OCI-LY1 (cell line): ENCODE measurements at regions not wholly inside any gene's neighbourhood (a gene's known extent, or its start where the extent isn't known, plus 50 kb on each side); places are given as distances from the start of the nearest gene placed in this dataset.

Experiments
- H2AFZ ChIP-seq: fragments of 200-600 bp; sonication (generic), shearing (Covaris generic); 2 replicates; pipeline ENCODE4 v1.6.0; 2014; ENCODE audit warnings: antibody characterized with exemption, mild to moderate bottlenecking, low read length
- H3F3A ChIP-seq: fragments of 200-600 bp; sonication (generic), shearing (Covaris generic); 2 replicates; pipeline ENCODE4 v1.6.0; 2014; ENCODE audit warnings: mild to moderate bottlenecking, antibody characterized with exemption, low read length, moderate library complexity; ENCODE audit not compliant: insufficient read depth
- H3K27ac ChIP-seq: fragments of 200-600 bp; sonication (generic); 2 replicates; pipeline ENCODE4 v1.5.1; 2014; ENCODE audit warnings: low read length, mixed run types, mild to moderate bottlenecking, low read depth; ENCODE audit not compliant: poor library complexity, severe bottlenecking
- H3K27me3 ChIP-seq: fragments of 200-600 bp; sonication (generic); 2 replicates; pipeline ENCODE4 v1.6.0; 2014; ENCODE audit warnings: antibody characterized with exemption, mild to moderate bottlenecking, low read length, moderate library complexity; ENCODE audit not compliant: insufficient read depth
- H3K36me3 ChIP-seq: fragments of 200-600 bp; sonication (generic); 2 replicates; pipeline ENCODE4 v1.6.1; 2014; ENCODE audit warnings: mild to moderate bottlenecking, antibody characterized with exemption, low read length, moderate library complexity, mixed read lengths; ENCODE audit not compliant: insufficient read depth
- H3K4me1 ChIP-seq: fragments of 200-600 bp; sonication (generic); 2 replicates; pipeline ENCODE4 v1.5.1; 2014; ENCODE audit warnings: mild to moderate bottlenecking, low read length, moderate library complexity; ENCODE audit not compliant: insufficient read depth, severe bottlenecking
- H3K4me2 ChIP-seq: fragments of 200-600 bp; sonication (generic), shearing (Covaris generic); 2 replicates; pipeline ENCODE4 v1.6.1; 2014; ENCODE audit warnings: low read length
- H3K4me3 ChIP-seq: fragments of 200-600 bp; sonication (generic); 2 replicates; pipeline ENCODE4 v1.5.1; 2014; ENCODE audit warnings: low read length, low read depth, mild to moderate bottlenecking, mixed read lengths; ENCODE audit not compliant: poor library complexity, severe bottlenecking
- H3K79me2 ChIP-seq: fragments of 200-600 bp; shearing (Covaris generic); 2 replicates; pipeline ENCODE4 v1.6.1; 2016; ENCODE audit warnings: mixed run types, low read length, mixed read lengths; ENCODE audit not compliant: insufficient read depth
- H3K9ac ChIP-seq: fragments of 200-600 bp; sonication (generic), shearing (Covaris generic); 2 replicates; pipeline ENCODE4 v1.6.1; 2014; ENCODE audit warnings: mild to moderate bottlenecking, low read length, mixed read lengths
- H3K9me2 ChIP-seq: fragments of 200-600 bp; sonication (generic), shearing (Covaris generic); 2 replicates; pipeline ENCODE4 v1.6.1; 2014; ENCODE audit warnings: low read depth, mild to moderate bottlenecking, low read length, mixed read lengths
- H3K9me3 ChIP-seq: fragments of 200-600 bp; shearing (Covaris generic); 2 replicates; pipeline ENCODE4 v1.6.1; 2014; ENCODE audit warnings: low read length, mixed read lengths
- H4K20me1 ChIP-seq: fragments of 200-600 bp; sonication (generic), shearing (Covaris generic); 2 replicates; pipeline ENCODE4 v1.6.0; 2016; ENCODE audit warnings: mild to moderate bottlenecking, low read length; ENCODE audit not compliant: insufficient read depth
- EZH2 ChIP-seq: fragments of 200-600 bp; sonication (generic), shearing (Covaris generic); IDR thresholded peaks from 2 replicates; pipeline ENCODE4 v1.8.0; 2017; ENCODE audit warnings: borderline replicate concordance, mixed run types, mild to moderate bottlenecking, antibody characterized with exemption, low read length, moderate library complexity, mixed read lengths
- TF ChIP-seq, protein P1 (sequence below): fragments of 200-600 bp; sonication (generic), shearing (Covaris generic); IDR thresholded peaks from 2 replicates; pipeline ENCODE4 v1.5.1; 2017; ENCODE audit warnings: mild to moderate bottlenecking, antibody characterized with exemption, low read length, moderate library complexity, mixed read lengths

DNA sequence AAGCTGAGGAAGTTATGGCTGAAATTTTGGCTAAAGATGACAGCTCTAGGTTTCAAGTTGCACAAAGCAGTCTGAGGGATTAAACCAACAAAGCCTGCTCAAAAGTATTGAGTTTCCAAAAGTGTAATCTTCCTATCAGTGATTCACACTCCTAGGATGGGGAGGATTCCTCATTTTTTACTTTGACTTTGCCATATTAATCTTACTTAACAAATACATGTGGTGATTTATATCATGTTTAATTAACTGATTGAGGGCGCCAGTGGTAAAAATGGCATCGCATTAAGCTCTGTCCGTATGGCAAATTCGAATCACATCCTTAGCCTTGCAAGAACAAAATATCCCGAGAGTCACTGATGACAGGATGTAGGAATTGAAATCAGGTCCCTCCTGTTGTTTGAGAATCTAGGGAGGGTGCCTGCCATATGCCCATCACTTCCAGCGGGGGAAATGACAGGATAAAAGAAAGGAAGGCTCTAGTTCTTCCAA, 78.1 kb upstream of the ETAA1 start:
- no peak overlapping the region for H3K4me2 ChIP-seq
- H3K27me3 ChIP-seq = no peaks in the 10 kb centered on the region
- no peaks in the 10 kb centered on the region for H3K9me3 ChIP-seq
- H3K9me2 ChIP-seq = no peaks in the 10 kb centered on the region
- H3K36me3 ChIP-seq = no peaks in the 10 kb centered on the region
- H3K4me3 ChIP-seq = no peak overlapping the region
- H3K4me1 ChIP-seq = no peaks in the 10 kb centered on the region
- no peaks in the 10 kb centered on the region for H3K79me2 ChIP-seq
- no peak overlapping the region for H2AFZ ChIP-seq
- no peaks in the 10 kb centered on the region for H3F3A ChIP-seq
- no peak overlapping the region for H3K9ac ChIP-seq
- no peak overlapping the region for H3K27ac ChIP-seq
- TF ChIP-seq, protein P1, sequence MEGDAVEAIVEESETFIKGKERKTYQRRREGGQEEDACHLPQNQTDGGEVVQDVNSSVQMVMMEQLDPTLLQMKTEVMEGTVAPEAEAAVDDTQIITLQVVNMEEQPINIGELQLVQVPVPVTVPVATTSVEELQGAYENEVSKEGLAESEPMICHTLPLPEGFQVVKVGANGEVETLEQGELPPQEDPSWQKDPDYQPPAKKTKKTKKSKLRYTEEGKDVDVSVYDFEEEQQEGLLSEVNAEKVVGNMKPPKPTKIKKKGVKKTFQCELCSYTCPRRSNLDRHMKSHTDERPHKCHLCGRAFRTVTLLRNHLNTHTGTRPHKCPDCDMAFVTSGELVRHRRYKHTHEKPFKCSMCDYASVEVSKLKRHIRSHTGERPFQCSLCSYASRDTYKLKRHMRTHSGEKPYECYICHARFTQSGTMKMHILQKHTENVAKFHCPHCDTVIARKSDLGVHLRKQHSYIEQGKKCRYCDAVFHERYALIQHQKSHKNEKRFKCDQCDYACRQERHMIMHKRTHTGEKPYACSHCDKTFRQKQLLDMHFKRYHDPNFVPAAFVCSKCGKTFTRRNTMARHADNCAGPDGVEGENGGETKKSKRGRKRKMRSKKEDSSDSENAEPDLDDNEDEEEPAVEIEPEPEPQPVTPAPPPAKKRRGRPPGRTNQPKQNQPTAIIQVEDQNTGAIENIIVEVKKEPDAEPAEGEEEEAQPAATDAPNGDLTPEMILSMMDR = no peak
- no peak for TF ChIP-seq EZH2
- H4K20me1 ChIP-seq = no peaks in the 10 kb centered on the region

DNA sequence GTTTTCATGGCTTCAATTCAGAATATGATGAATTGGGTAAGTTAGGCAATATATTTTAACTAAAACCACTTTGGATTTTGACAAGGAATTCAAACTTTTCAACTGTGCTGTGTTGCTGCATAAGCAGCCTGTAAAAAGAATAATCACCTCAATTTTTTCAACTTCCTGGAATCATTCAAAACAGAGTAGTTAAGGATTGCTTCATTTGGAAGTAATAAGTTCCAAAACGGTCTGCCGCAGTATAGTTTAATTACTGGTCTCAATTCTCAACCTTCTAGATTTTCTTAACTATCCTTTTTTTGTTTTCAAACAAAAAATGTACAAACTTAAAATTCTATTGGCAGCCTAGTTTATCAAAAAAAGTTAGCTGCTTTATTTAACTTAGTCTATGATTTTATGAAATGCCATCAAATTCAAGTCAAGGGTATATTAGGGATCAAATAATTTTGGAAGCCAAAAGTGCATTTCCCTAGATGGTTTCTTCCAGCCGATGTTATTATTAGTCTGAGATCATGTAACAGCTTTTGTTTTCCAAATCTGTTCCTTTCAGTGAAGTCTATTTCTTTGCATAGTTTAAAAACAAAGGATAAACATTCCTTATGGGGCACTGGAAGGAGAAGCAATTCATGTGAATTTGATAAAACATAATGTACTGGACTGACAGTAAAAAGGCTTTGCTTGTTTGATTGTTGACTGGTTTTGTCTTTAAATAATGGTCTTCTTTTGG, 76.1 kb upstream of the ETAA1 start:
- Histone ChIP-seq H3K9me3 (no peaks in the 10 kb centered on the region), H3K9me2 (no peaks in the 10 kb centered on the region), H3K4me3 (no peak overlapping the region), H4K20me1 (no peaks in the 10 kb centered on the region), H3K27ac (no peak overlapping the region), H3K9ac (no peak overlapping the region), H3K27me3 (no peaks in the 10 kb centered on the region), H3K4me2 (no peak overlapping the region), H3K79me2 (no peaks in the 10 kb centered on the region), H3K36me3 (no peaks in the 10 kb centered on the region), H3F3A (no peaks in the 10 kb centered on the region), H3K4me1 (no peaks in the 10 kb centered on the region), H2AFZ (no peak overlapping the region)
- TF ChIP-seq EZH2 = no peak
- TF ChIP-seq, protein P1 = no peak

DNA sequence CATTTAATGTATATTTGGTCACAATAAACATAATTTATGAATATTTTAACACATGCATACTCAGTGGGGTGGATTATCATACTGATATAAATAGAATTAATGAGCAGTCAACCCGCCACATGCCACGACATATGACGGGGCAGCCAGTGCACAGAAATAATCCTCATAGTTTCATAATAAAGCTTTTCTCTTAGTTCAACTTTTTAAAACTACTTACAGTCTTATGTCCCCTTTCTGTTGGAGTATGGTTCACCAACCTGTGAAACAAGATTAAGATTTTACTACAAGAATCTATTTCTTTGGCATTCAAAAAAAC, 75.6 kb upstream of the ETAA1 start:
- H2AFZ ChIP-seq = no peak overlapping the region
- H3K4me3 ChIP-seq = no peak overlapping the region

More for the DNA sequence above, 75.6 kb upstream of the ETAA1 start:
- Histone ChIP-seq H3K9me2 (no peaks in the 10 kb centered on the region), H3K27me3 (no peaks in the 10 kb centered on the region), H3K9me3 (no peaks in the 10 kb centered on the region), H4K20me1 (no peaks in the 10 kb centered on the region), H3K4me1 (no peaks in the 10 kb centered on the region), H3K36me3 (no peaks in the 10 kb centered on the region), H3K4me2 (no peak overlapping the region), H3K27ac (no peak overlapping the region), H3F3A (no peaks in the 10 kb centered on the region), H3K79me2 (no peaks in the 10 kb centered on the region), H3K9ac (no peak overlapping the region)
- TF ChIP-seq EZH2 = no peak
- TF ChIP-seq, protein P1 = no peak
